K562 (cell line): ENCODE measurements at regions not wholly inside any gene's neighbourhood (a gene's known extent, or its start where the extent isn't known, plus 50 kb on each side); places are given as distances from the start of the nearest gene placed in this dataset.
A peak's percentile ranks its signal among the peaks of the same experiment; 100 is the strongest.

ENCODE experiments used
- ATAC-seq: fragments of 200-7000 bp; cut with Tn5 transposase; 3 replicates; pipeline ENCODE4 v1.9.1; 2020; ENCODE audit warnings: moderate library complexity
- BruUV-seq: library from RNA; stranded (reverse); fragments of 400-500 nt; replicated peaks from 2 replicates; lab custom pipeline; 2021; lab: Mats Ljungman, UMichigan
- CTCF ChIA-PET: fragments of 300-600 bp; formaldehyde crosslinking; extraction: SDS; loops from one replicate; lab custom pipeline; 2021; ENCODE audit warnings: low intra/inter-chr PET ratio; lab: Yijun Ruan, JAX
- POLR2A ChIA-PET: fragments of 300-600, 350-650 bp; sonication (Branson Sonifier 250); formaldehyde crosslinking; extraction: SDS; loops from one replicate; lab custom pipeline; 2021; ENCODE audit warnings: antibody characterized with exemption, inconsistent platforms; lab: Yijun Ruan, JAX
- DNase-seq, 4 experiments: peaks; one replicate each; pipeline versions ENCODE4 v3.0.0 to v3.0.0-alpha.2; 2011 to 2018; ENCODE audit warnings: low spot score in 3 of 4, mixed read lengths in 3 of 4; ENCODE audit errors: extremely low read depth in 1 of 4
- FAIRE-seq: peaks from 2 replicates; lab custom pipeline; 2011; peaks lifted over from hg19 to GRCh38; lab: Jason Lieb, UNC
- H2AFZ ChIP-seq: 2 replicates; pipeline ENCODE4 v1.6.0; 2011; ENCODE audit warnings: low read depth, low read length, control low read depth, inconsistent platforms
- H3K27ac ChIP-seq: fragments of 200-600 bp; 3 replicates; pipeline ENCODE4 v1.8.0; 2011; ENCODE audit warnings: low read depth, mild to moderate bottlenecking, control low read depth, inconsistent platforms, low read length, moderate library complexity, mixed read lengths; ENCODE audit errors: extremely low read depth
- H3K27me3 ChIP-seq, 2 experiments: fragments of 300-600 bp in 1 of 2; 2 replicates in 1 of 2; 3 replicates in 1 of 2; pipeline versions ENCODE4 v1.6.0 to v1.8.0; 2011; ENCODE audit warnings: inconsistent platforms in 2 of 2, low read length in 2 of 2, mild to moderate bottlenecking in 1 of 2, mixed read lengths in 1 of 2, moderate library complexity in 1 of 2; ENCODE audit not compliant: control insufficient read depth in 2 of 2, insufficient read depth in 2 of 2
- H3K36me3 ChIP-seq: fragments of 300-600 bp; 3 replicates; pipeline ENCODE4 v1.8.0; 2011; ENCODE audit warnings: mild to moderate bottlenecking, low read length, inconsistent platforms; ENCODE audit not compliant: control insufficient read depth, insufficient read depth
- H3K4me1 ChIP-seq, 2 experiments: fragments of 200-600 bp in 1 of 2; replicated peaks in 1 of 2; 2 replicates in 1 of 2; 3 replicates in 1 of 2; pipeline versions ENCODE4 v1.5.1 to v1.8.0; 2011; ENCODE audit warnings: inconsistent platforms in 2 of 2, low read length in 2 of 2, mild to moderate bottlenecking in 1 of 2, mixed read lengths in 1 of 2, moderate library complexity in 1 of 2; ENCODE audit not compliant: control insufficient read depth in 2 of 2, insufficient read depth in 2 of 2
- H3K4me2 ChIP-seq: 2 replicates; pipeline ENCODE4 v1.6.1; 2011; ENCODE audit warnings: low read length, control low read depth, inconsistent platforms, mixed read lengths; ENCODE audit not compliant: insufficient read depth
- H3K4me3 ChIP-seq: fragments of 200-600 bp; sonication (generic), shearing (Covaris generic); 2 replicates; pipeline ENCODE4 v1.5.1; 2016; ENCODE audit warnings: control low read depth, inconsistent platforms
- H3K79me2 ChIP-seq: fragments of 200-600 bp; 3 replicates; pipeline ENCODE4 v1.8.0; 2011; ENCODE audit warnings: low read length, inconsistent platforms; ENCODE audit not compliant: control insufficient read depth, insufficient read depth
- H3K9ac ChIP-seq, 2 experiments: 2 replicates each; pipeline versions ENCODE4 v1.6.0 to v1.6.1; 2011; ENCODE audit warnings: low read depth in 2 of 2, low read length in 2 of 2, control low read depth in 1 of 2, inconsistent platforms in 1 of 2, mild to moderate bottlenecking in 1 of 2, mixed read lengths in 1 of 2; ENCODE audit not compliant: insufficient read depth in 1 of 2
- H3K9me1 ChIP-seq: one replicate; pipeline ENCODE4 v1.6.0; 2011; ENCODE audit warnings: inconsistent platforms, mild to moderate bottlenecking, low read length, moderate library complexity; ENCODE audit not compliant: control insufficient read depth, insufficient read depth
- H3K9me3 ChIP-seq: replicated peaks from 2 replicates; pipeline ENCODE4 v1.5.1; 2011; ENCODE audit warnings: low read depth, low read length, inconsistent platforms; ENCODE audit not compliant: control insufficient read depth, insufficient read depth
- H4K20me1 ChIP-seq: replicated peaks from 2 replicates; pipeline ENCODE4 v1.6.1; 2011; ENCODE audit warnings: low read length, inconsistent platforms, mixed read lengths; ENCODE audit not compliant: control insufficient read depth, insufficient read depth
- EGR1 ChIP-seq: fragments of 450-650 bp; conservative IDR thresholded peaks from 2 replicates; pipeline ENCODE4 v1.6.1; 2017; ENCODE audit warnings: mild to moderate bottlenecking
- FOSL1 ChIP-seq: fragments of 200-800 bp; sonication (Bioruptor generic); conservative IDR thresholded peaks from 2 replicates; pipeline ENCODE4 v1.6.1; 2016; ENCODE audit warnings: missing genetic modification characterization, missing compliant biosample characterization
- FOXA3 ChIP-seq, 2 experiments: fragments of 450-650 bp in 1 of 2; sonication (generic) in 1 of 2; formaldehyde crosslinking; IDR thresholded peaks in 1 of 2; conservative IDR thresholded peaks in 1 of 2; 2 replicates each; pipeline versions ENCODE4 v1.4.0 to v1.8.0; 2020 to 2022; ENCODE audit warnings: mild to moderate bottlenecking in 2 of 2, missing genetic modification reagents in 1 of 2
- KLF10 ChIP-seq: fragments of 250-450 bp; sonication (Bioruptor Pico); IDR thresholded peaks from 2 replicates; pipeline ENCODE4 v1.6.1; 2021; ENCODE audit warnings: matching md5 sums
- MYNN ChIP-seq, 2 experiments: sonication (generic); formaldehyde crosslinking in 1 of 2; IDR thresholded peaks; 2 replicates each; pipeline versions ENCODE4 v1.5.0 to v1.6.1; 2016 to 2020; ENCODE audit warnings: antibody characterized with exemption in 1 of 2, missing genetic modification reagents in 1 of 2
- NFYB ChIP-seq: IDR thresholded peaks from 2 replicates; pipeline ENCODE4 v1.6.1; 2011; ENCODE audit warnings: mild to moderate bottlenecking, moderate library complexity; ENCODE audit not compliant: insufficient read length; ENCODE audit errors: extremely low read depth
- PHF20 ChIP-seq: fragments of 450-650 bp; IDR thresholded peaks from 2 replicates; pipeline ENCODE4 v1.6.1; 2018; ENCODE audit not compliant: partially characterized antibody
- ZNF140 ChIP-seq: fragments of 250-450 bp; sonication (Bioruptor Pico); IDR thresholded peaks from 2 replicates; pipeline ENCODE4 v1.8.0; 2021; ENCODE audit warnings: moderate library complexity, mild to moderate bottlenecking, inconsistent platforms
- WGBS: fragments of 100-300 bp; shearing (Covaris generic); methylation state at CpG from one replicate; pipeline ENCODE4 v1.1.6; 2016; ENCODE audit warnings: low coverage, mixed read lengths; ENCODE audit not compliant: insufficient coverage; ENCODE audit errors: missing lambda C conversion rate; 5-methylcytosine and 5-hydroxymethylcytosine counted together
- in situ Hi-C: fragments of 300-500 bp; cut with MboI; formaldehyde crosslinking; loops from 4 replicates; pipeline ENCODE4 v1.15.0; 2018; ENCODE audit warnings: inconsistent platforms, mixed read lengths
- intact Hi-C: fragments of 100-400 bp; cut with micrococcal nuclease; formaldehyde crosslinking; loops from 2 replicates; pipeline ENCODE4 v1.14.2; 2022
- TF ChIP-seq, protein P1 (sequence below), 2 experiments: fragments of 450-650 bp; IDR thresholded peaks; 2 replicates each; pipeline ENCODE4 v1.6.1; 2018; ENCODE audit warnings: mild to moderate bottlenecking in 2 of 2, low read depth in 1 of 2; ENCODE audit not compliant: partially characterized antibody in 2 of 2
- TF ChIP-seq, protein P2 (sequence below): IDR thresholded peaks from 2 replicates; pipeline ENCODE4 v1.6.1; 2016; ENCODE audit warnings: missing genetic modification characterization, missing compliant biosample characterization

DNA sequence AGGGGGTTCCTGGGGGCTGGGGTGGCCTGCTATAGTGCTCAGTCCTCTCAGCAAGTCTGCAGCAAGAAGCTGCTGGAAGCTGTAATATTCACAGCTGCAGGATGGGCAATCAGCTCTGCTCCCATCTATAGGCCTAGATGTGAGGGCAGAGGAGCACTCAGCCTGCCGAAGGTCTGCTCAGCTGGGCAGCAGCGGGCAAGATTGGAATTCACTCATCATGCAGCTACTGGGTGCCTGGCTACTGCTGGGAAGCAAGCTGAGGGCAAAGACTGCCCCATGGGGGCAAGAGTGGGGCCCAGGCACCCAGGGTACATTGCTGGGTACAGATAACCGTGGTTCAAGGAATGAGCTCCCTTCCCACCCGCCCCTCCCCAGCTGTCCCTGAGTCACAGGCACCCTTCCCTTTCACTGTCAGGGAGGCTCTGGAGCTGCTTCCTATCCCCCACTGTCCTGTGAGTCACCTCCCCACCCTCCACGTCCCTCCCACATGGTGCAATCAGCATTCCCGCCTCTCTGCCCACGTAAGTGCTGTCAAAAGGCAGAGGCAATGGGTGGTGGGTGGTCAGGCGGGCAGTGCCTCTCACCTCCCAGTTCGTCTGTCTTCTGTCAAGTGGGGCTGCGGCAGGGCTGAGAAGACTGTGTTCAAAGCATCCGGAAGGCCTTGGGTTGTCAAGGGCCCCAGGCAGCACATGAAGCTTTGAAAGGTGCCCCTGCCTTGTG is 169.2 kb downstream of the TRIM43 start:
- intact Hi-C loops, result no loop called here
- ATAC-seq (no peak), FAIRE-seq (no peak), DNase-seq (peak; percentile 8 to 30 (median 16))
- under 1% methylated on average over 10 of the region's 11 CpGs for WGBS
- no peaks in the 10 kb centered on the region for H3K9me3 ChIP-seq
- no peaks in the 10 kb centered on the region; a peak in 1 of 5 replicates for H3K27me3 ChIP-seq
- no peak overlapping the region for H2AFZ ChIP-seq
- no peaks in the 10 kb centered on the region for H3K9me1 ChIP-seq
- in situ Hi-C loops, result no loop called here
- ChIA-PET CTCF (no interaction called here), POLR2A (no interaction called here)
- H3K36me3 ChIP-seq, result no peaks in the 10 kb centered on the region
- TF ChIP-seq NFYB (no peak), ZNF140 (no peak), EGR1 (peak; percentile 73), MYNN (IDR thresholded peaks at IDR 0.05) (no peak), MYNN (CRISPR knock-in tag; IDR thresholded peaks at IDR 0.05) (no peak), FOXA3 (CRISPR knock-in tag; conservative IDR thresholded peaks at IDR 0.05 in 1 of 2, IDR thresholded peaks at IDR 0.05 in 1 of 2) (no peak), FOSL1 (tag) (peak; percentile 66), PHF20 (no peak), KLF10 (CRISPR knock-in tag) (no peak)
- TF ChIP-seq, protein P1, sequence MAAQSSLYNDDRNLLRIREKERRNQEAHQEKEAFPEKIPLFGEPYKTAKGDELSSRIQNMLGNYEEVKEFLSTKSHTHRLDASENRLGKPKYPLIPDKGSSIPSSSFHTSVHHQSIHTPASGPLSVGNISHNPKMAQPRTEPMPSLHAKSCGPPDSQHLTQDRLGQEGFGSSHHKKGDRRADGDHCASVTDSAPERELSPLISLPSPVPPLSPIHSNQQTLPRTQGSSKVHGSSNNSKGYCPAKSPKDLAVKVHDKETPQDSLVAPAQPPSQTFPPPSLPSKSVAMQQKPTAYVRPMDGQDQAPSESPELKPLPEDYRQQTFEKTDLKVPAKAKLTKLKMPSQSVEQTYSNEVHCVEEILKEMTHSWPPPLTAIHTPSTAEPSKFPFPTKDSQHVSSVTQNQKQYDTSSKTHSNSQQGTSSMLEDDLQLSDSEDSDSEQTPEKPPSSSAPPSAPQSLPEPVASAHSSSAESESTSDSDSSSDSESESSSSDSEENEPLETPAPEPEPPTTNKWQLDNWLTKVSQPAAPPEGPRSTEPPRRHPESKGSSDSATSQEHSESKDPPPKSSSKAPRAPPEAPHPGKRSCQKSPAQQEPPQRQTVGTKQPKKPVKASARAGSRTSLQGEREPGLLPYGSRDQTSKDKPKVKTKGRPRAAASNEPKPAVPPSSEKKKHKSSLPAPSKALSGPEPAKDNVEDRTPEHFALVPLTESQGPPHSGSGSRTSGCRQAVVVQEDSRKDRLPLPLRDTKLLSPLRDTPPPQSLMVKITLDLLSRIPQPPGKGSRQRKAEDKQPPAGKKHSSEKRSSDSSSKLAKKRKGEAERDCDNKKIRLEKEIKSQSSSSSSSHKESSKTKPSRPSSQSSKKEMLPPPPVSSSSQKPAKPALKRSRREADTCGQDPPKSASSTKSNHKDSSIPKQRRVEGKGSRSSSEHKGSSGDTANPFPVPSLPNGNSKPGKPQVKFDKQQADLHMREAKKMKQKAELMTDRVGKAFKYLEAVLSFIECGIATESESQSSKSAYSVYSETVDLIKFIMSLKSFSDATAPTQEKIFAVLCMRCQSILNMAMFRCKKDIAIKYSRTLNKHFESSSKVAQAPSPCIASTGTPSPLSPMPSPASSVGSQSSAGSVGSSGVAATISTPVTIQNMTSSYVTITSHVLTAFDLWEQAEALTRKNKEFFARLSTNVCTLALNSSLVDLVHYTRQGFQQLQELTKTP (IDR thresholded peaks at IDR 0.05; ENCODE audit: low read depth in 1 of 2, partially characterized antibody in 2 of 2), result no peak
- TF ChIP-seq, protein P2, sequence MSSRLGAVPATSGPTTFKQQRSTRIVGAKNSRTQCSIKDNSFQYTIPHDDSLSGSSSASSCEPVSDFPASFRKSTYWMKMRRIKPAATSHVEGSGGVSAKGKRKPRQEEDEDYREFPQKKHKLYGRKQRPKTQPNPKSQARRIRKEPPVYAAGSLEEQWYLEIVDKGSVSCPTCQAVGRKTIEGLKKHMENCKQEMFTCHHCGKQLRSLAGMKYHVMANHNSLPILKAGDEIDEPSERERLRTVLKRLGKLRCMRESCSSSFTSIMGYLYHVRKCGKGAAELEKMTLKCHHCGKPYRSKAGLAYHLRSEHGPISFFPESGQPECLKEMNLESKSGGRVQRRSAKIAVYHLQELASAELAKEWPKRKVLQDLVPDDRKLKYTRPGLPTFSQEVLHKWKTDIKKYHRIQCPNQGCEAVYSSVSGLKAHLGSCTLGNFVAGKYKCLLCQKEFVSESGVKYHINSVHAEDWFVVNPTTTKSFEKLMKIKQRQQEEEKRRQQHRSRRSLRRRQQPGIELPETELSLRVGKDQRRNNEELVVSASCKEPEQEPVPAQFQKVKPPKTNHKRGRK (tag), result no peak
- H3K27ac ChIP-seq, result no peak overlapping the region
- peak overlapping the region in 1 of 2 experiments; percentile 17; a peak in 1 of 4 replicates for H3K9ac ChIP-seq
- H4K20me1 ChIP-seq, result no peaks in the 10 kb centered on the region
- BruUV-seq, result no TSS peak
- H3K79me2 ChIP-seq, result no peaks in the 10 kb centered on the region
- no peak overlapping the region for H3K4me2 ChIP-seq
- no peaks in the 10 kb centered on the region; a peak in 1 of 5 replicates for H3K4me1 ChIP-seq
- H3K4me3 ChIP-seq, result no peak overlapping the region
